ENCODE measurements at regions not wholly inside any gene's neighbourhood (a gene's known extent, or its start where the extent isn't known, plus 50 kb on each side); places are given as distances from the start of the nearest gene placed in this dataset.

DNA sequence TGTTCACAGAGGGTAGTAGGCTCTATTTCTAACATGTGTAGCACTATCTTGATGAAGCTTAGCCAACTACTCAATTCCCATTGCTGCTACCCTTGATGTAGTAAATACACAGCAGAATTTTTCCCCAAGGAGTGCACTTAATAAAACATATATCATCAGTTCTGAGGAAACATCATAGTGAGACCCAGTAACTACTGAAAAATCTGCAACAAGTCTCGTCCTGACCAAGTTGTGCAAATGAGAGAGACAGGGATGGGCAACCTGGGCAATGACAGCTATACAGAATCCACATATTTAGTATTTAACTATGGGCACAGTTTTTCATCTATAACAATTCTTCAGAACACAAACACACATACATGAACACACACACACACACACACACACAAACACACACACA, 1073.8 kb upstream of the SORCS1 start:
- TF ChIP-seq, protein P1, sequence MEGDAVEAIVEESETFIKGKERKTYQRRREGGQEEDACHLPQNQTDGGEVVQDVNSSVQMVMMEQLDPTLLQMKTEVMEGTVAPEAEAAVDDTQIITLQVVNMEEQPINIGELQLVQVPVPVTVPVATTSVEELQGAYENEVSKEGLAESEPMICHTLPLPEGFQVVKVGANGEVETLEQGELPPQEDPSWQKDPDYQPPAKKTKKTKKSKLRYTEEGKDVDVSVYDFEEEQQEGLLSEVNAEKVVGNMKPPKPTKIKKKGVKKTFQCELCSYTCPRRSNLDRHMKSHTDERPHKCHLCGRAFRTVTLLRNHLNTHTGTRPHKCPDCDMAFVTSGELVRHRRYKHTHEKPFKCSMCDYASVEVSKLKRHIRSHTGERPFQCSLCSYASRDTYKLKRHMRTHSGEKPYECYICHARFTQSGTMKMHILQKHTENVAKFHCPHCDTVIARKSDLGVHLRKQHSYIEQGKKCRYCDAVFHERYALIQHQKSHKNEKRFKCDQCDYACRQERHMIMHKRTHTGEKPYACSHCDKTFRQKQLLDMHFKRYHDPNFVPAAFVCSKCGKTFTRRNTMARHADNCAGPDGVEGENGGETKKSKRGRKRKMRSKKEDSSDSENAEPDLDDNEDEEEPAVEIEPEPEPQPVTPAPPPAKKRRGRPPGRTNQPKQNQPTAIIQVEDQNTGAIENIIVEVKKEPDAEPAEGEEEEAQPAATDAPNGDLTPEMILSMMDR (IDR thresholded peaks at IDR 0.05), result no peak
- no peak for TF ChIP-seq EZH2 (IDR thresholded peaks at IDR 0.05; ENCODE audit: borderline replicate concordance, insufficient read depth, low read depth, low read length, poor library complexity, severe bottlenecking)

Measured in B cell (primary cell).